Right cardiac atrium (tissue), 5 donors: ENCODE measurements at regions not wholly inside any gene's neighbourhood (a gene's known extent, or its start where the extent isn't known, plus 50 kb on each side); places are given as distances from the start of the nearest gene placed in this dataset.

Experiments used
- ATAC-seq, 2 donors: fragments of 200-7000 bp; cut with Tn5 transposase; one replicate each; pipeline versions ENCODE4 v1.8.0 to v1.9.1; 2020; ENCODE audit warnings: moderate library complexity in 2 of 2, mild to moderate bottlenecking in 1 of 2
- DNase-seq, 3 donors: peaks; one replicate each; pipeline ENCODE4 v3.0.0-alpha.2; 2020
- H3K27ac ChIP-seq: one replicate; pipeline ENCODE4 v1.5.1; 2013; ENCODE audit warnings: mild to moderate bottlenecking, low read length, control low read depth, moderate library complexity
- H3K27me3 ChIP-seq: one replicate; pipeline ENCODE4 v1.6.1; 2013; ENCODE audit not compliant: control insufficient read depth, insufficient read depth
- H3K4me1 ChIP-seq: one replicate; pipeline ENCODE4 v1.6.1; 2013; ENCODE audit warnings: low read length; ENCODE audit not compliant: control insufficient read depth, insufficient read depth
- H3K4me3 ChIP-seq: one replicate; pipeline ENCODE4 v1.5.1; 2013; ENCODE audit warnings: low read length, control low read depth
- H3K9me3 ChIP-seq: one replicate; pipeline ENCODE4 v1.6.1; 2013; ENCODE audit warnings: low read length; ENCODE audit not compliant: control insufficient read depth
- WGBS: extraction: QIAGEN DNeasy Blood & Tissue Kit; methylation state at CpG from one replicate; pipeline ENCODE4 v1.1.7; 2013; 5-methylcytosine and 5-hydroxymethylcytosine counted together
- intact Hi-C, 4 donors: fragments of 100-400 bp; cut with DNase I; formaldehyde crosslinking; loops; one replicate each; pipeline versions ENCODE4 v1.11.0 to v1.14.0; 2022 to 2023
- donor health status: healthy with polysubstance abuse.
- donor health status: DM: no; HTN: yes; CAD: no.
- donor health status: DM: no; HTN: no; CAD: no.
- donor health status: DM: no; HTN: yes; CAD: no; lungs with severe emphysema.
- donor health status: DM: yes; HTN: yes; CAD: no.

DNA sequence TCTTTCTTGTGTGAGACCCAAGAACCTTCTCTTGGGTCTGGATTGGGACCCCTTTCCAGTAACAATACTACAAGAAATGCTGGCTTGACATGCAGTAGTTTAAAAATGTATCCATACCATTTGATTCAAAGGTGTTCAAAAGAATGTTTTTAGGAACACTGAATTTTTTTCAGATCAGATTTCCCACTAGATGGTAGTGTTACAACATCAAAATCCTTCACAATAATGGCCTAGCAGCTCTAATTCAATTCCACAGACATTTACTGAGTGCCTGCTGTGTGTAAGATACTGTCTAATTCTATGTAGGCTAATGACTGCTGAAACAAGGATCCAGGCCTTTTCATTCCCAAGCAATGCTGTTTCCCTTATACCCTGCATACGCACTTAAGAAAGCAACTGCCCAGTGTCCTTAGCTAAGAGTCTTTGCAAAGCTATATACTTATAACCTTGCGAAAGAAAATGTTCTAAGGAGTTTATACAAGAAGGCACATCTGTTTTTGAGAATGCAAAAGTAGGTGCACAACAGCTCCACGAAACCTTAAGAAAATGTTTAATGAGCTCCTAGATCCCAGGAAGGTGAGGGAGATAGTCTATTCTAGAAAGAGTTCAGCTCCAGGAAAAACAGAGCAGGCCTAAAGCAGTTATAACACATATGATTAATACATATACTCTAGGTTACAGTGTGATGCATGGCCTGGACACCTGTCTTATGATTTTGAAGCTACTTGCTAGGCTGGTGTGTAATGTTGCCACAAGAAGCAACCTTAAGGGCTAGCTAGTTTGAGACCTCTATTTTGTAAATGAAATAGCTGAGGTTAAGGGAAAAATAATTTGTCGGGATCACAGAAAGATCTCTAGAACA lies 50.9 kb upstream of the PKP2 start:
- Histone ChIP-seq H3K27me3 (no peaks in the 10 kb centered on the region), H3K4me1 (no peaks in the 10 kb centered on the region), H3K9me3 (no peaks in the 10 kb centered on the region), H3K27ac (no peak overlapping the region), H3K4me3 (no peak overlapping the region)
- intact Hi-C loops, result no loop called here
- ATAC-seq (no peak), DNase-seq (no peak)
- 85% methylated on average over 4 of the region's 4 CpGs for WGBS

DNA sequence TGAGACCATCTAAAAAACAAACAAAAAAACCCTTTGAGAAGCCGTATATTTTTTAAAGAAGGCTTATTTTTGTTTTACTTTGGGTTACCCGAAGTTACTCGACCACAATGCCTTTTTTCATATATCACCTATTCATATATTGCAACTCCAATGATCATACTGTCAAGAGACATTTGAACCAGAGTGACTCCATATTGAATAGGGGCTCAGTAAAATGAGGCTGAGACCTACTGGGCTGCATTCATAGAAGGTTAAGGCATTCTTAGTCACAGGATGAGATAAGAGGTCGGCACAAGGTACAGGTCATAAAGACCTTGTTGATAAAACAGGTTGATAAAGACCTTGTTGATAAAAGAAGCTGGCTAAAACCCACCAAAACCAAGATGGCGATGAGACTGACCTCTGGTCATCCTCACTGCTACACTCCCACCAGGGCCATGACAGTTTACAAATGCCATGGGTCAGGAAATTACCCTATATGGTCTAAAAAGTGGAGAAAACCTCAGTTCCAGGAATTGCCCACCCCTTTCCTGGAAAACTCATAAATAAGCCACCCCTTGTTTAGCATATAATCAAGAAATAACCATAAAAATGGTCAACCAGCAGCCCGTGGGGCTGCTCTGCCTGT lies 50.0 kb upstream of the PKP2 start:
- no peak for ATAC-seq
- WGBS, result 64% methylated on average over 6 of the region's 6 CpGs
- no peak for DNase-seq
- Histone ChIP-seq H3K9me3 (no peaks in the 10 kb centered on the region), H3K4me3 (no peak overlapping the region), H3K27ac (no peak overlapping the region), H3K4me1 (no peaks in the 10 kb centered on the region), H3K27me3 (no peaks in the 10 kb centered on the region)
- intact Hi-C loops, result no loop called here
